COLO668 (cell line): ENCODE measurements at regions not wholly inside any gene's neighbourhood (a gene's known extent, or its start where the extent isn't known, plus 50 kb on each side); places are given as distances from the start of the nearest gene placed in this dataset.
"Not testable (repeated sequence)": the region's sequence is repeated elsewhere in the genome, so short reads cannot be mapped to it uniquely, and the experiment has no call there.

ENCODE experiments used
- DNase-seq: peaks from one replicate; lab custom pipeline; 2025; ENCODE audit not compliant: unreplicated experiment; lab: John Stamatoyannopoulos, UW

DNA sequence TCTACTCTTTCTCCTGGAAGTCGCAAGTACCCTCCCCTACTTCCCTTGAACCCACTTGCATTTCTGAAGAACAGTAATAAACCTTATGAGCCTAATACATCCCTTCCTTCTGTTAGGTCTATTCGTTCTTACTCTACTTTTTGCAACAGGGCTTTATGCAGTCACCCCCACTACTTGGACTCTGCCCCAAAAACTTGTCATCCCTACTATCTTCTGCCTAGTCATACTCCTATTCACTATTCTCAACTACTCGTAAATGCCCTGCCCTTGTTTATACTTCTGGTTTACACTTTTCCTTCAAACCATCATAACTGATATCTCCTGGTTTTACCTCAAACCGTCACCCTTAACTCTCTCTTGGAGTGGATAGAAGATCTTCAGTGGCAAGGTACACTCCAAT lies 55.2 kb upstream of the SLIT2 start:
- no peak for DNase-seq

DNA sequence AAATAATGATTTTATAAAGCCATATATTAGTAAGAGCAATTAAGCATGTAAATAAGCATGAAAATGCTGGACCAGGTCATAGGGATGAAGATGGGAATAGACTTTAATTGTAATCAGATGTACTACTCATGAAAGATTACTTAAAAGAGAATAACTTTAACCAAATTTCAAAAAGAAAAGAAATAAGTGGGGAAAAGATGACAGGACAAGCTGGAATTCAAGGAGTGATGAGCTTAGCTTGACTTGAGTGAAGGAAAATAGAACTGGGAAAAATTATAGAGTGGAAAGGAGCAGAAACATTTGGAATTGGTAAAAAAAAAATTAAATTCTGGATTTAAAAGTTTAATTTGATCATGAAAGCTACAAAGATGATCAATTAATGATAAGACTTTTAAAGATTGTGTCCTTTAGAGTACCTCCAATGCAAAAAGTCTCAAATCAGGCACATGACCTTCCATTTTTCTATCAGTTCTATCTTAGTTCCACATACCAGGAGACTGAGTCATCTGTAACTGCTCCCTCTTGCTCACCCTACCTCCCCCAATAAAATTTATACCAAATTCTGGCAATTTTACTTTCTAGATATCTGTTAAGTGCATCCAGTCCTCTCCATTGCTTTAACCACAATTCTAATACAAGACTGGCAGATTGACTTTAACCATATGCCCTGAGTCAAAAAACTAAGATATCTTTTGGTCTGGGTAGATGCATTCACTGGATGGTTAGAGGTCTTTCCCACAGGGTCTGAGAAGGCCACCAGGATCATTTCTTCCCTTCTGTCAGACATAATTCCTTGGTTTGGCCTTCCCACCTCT lies 56.4 kb upstream of the SLIT2 start:
- no peak for DNase-seq

DNA sequence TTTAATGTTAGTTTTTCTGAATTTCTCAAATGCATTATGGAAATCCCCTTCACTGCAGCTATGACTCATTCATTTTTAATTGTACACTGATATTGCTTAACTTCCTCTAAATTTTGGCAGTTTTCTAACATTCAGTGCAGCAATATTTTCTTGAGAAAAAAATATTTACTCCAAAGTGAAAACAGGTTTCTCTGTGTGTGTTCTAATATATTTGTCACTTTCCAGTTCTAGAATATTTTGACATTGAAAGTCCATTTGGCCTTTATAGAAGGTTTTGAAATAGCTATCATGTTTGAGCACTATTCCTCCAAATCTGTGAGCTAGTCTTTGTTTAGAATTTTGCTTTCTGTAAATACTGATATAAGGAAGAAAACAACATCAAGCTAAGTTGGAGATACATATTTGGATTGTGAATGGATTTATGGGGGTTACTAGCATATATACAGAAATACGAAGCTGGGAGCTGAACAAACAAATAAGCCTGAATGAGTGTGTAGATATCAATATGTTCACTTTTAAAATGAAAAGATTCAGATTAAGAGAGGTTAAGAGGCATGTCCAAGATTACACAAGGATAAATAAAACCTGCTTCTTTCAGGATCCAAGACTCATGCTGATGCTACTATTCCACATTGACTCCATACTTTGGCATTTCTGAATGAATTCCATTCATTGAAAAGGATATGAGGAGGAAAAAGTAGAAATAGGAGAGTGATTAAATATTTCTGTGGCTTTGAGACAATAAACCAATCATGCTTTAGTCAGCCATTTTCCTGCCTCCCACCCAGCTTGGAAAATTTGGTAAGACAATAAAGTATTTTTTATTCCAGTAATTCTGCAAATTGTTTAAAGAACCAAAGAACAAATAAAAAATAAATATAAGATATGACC lies 57.3 kb upstream of the SLIT2 start:
- no peak for DNase-seq

DNA sequence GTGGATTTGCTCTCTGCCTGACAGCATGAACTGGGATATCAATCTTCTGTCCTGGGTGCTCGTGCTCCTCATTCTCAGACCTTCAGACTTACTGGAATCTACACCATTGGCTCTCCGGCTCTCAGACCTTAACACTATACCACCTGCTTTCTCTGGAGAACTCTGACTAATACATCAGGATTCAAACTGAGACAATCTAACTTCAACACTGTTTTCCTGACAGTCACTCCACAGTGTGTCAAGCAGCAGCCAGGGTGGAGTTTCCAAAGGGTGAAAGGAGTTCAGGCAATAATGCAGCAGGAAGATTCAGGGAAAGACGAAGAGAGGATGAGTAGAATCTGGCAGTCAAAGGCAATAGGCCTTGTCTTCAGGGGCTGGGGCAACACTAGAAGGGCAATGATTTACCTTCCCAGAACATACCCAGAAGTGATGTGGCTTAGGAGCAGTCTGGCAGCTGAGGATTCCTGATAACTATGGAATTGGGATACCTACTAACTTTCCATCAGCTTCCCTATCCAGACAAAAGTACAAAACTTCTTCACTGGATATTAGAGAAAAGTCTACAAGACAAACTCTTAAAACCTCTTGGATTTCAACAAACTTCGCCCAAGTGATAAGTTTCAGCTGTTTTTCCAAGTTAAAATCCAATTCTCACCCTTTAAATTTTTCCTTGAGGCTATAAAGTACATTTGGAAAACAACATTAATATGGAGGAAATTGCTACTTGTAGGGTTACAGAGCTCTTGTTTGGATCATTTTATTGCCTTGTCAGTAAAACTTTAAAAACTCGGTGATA lies 58.4 kb upstream of the SLIT2 start:
- DNase-seq = no peak

DNA sequence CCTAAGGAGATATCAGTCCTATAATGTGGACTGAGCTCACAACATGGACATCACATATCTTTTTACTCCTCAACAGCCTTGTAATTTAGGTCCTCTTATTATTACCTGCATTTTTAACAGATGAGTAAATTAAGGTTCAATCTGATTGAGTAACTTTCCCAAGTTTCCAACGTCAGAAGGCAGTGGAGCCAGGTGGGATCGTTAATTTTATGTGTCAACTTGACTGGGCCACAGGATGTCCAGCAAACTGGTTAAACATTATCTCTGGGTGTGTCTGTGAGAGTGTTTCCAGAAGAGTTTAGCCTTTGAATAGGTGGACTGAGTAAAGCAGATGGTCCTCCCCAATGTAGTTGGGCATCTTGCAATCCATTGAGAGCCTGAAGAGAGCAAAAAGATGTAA lies 59.0 kb upstream of the SLIT2 start:
- DNase-seq = no peak

DNA sequence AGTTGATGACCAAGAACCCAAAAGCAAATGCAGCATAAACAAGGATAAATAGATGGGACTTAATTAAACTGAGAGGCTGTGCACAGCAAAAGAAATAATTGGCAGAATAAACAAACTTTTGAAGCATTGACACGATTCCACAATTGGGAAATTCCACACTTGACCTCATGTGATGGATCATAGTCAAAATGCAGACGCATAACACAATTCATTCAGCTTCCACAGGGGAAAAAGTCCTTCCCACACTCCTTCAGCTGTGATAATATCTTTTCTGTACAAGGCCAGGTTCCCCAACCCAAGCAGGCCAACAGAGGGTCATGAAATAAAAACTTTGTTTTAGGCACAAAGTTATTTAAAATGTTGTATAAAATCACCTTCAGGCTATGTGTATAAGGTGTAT lies 66.6 kb upstream of the SLIT2 start:
- no peak for DNase-seq

DNA sequence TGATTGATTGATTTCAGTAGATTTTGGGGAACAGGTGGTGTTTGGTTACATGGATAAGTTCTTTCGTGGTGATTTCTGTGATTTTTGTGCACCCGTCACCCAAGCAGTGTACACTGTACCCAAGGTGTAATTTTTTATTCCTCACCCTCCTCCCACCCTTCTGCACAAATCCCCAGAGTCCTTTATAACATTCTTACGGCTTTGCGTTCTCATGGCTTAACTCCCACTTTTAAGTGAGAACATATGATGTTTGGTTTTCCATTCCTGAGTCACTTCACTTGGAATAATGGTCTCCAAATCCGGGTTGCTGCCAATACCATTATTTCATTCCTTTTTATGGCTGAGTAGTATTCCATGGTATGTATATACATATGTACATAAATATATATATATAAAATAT lies 68.6 kb upstream of the SLIT2 start:
- DNase-seq = not testable (repeated sequence)

DNA sequence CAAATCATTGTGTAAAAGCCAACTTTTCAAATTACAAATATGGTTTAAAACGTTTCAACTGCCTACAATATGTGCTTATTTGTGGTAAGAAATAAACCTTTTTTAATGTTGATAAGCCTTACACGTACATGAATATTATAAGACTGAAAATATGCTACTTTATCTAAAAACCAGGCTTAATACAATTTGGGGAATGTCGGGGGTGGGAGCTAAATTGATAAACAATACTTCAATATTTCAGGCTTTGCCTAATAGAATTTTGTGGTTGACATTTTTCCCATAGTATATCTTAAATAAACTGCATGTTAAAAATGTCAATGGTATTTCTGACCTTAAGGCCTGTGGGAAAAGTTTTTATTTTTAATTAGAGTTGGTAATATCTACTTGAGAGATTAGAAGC lies 69.8 kb upstream of the SLIT2 start:
- DNase-seq = no peak

DNA sequence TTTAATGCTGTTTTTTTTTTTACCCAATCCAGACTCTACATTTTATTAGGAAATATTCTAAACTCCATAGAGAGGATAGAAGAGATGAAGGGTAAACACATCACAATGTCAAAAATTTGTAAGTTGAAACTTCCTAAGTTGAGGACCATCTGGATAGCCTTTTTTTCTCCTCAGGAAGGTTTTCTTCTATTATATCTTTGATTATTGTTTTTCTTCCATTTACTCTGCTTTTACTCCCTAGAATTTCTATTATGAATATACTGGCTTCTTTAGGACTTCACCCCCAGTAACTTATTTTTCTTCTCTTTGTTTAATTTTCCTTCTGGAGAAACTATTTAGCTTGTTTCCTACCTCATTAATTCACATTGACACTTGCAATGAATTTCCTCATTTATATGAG lies 71.2 kb upstream of the SLIT2 start:
- DNase-seq = no peak

DNA sequence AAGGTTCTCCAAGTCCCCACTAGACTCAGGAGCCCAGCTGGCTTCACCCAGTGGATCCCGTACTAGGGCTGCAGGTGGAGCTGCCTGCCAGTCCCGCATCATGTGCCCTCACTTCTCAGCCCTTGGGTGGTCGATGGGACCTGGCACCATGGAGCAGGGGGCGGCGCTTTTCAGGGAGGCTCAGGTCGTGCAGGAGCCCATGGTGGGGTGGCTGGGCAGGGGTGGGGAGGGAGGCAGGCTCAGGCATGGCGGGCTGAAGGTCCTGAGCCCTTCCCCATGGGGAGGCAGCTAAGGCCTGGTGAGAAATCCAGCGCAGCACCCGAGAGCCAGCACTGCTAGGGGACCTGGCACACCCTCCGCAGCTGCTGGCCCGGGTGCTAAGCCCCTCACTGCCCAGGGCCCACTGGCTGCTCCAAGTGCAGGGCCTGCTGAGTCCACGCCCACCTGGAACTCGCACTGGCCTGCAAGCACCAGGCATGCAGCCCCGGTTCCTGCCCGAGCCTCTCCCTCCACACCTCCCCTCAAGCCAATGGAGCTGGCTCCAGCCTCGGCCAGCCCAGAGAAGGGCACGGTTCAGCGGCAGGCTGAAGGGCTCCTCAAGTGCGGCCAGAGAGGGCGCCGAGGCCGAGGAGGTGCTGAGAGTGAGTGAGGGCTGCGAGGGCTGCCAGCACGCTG lies 72.7 kb upstream of the SLIT2 start:
- no peak for DNase-seq

DNA sequence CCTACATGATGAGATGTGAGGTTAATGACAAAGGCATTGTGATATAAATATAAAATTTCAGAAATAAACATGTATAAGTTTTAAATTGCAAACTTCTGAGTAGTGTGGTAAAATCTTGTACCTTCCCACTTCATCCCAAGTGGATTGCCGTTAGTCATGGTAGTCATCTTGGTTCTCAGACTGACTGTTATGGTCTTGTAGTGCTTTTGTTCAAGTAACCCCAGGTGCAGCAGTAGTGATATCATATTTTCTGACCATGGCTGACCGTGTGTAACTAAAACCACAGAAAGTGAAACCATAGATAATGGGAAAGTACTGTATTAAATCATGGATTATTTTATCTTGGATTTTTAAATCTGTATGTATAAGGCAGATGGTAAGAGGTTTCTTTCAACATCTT lies 74.8 kb upstream of the SLIT2 start:
- no peak for DNase-seq

DNA sequence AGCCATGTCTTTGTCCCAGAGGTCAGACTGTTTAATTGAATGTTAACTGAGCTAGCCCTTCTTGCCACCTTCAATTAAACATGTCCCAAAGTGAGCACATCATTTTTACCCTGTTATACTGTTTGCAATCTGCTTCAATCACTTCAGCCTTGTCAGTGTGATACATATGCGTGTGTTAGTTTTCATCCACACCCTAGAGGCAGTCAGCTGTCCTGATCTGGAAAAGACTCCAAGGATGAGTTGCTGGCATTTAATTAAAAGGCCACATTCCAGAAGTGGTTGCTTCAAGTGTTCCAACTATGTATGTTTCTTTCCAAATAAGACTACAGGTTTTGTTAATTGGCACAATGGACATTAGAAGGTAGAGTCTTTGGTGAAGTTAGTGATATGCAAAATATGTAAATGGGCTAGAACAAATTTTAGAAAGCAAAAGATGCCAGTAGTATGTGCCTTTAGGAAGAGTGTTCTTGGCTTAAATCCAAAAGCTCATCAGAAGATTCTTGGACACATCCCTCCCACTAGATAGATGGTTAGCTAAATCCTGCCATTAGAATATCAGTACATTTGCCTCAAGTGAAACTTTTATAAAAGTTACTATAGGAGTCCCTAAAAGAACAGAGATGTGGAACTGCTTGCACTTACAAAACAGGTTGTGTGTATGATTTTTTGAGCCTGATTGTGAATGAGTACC lies 79.5 kb upstream of the SLIT2 start:
- DNase-seq = no peak

DNA sequence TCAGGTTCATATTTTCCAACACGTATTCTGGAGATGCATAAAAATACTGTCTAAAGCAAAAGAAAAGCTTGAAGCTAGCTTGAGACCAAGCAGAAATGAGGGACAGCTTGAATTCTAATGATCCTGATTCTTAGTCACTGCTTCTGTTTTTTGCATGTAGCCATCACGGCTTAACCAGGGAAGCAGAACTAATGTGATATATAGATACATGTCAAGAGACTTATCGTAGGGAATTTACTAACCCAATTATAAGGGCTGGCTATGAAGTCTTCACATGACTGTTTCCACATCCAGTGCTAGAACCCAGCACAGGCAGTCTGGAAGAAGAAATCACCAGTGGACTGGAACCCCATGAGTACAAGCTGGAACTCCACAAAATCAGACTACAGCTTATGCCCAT lies 85.2 kb upstream of the SLIT2 start:
- no peak for DNase-seq

DNA sequence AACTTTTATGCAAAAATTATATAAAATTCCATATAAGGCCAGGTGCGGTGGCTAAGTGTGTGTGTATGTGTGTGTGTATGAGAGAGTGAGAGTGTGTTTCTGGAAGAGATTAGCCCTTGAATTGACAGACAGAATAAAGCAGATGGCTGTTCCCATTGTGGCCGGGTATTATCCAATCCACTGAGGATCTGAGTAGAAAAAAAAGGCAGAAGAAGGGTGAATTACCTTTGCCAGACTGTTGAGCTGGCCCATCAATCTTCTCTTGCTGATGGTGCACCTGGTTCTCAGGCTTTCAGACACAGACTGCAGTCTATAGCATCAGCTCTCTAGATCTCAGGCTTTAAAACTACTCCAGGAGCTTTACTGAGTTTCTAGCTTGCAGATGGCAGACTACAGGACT lies 92.2 kb upstream of the SLIT2 start:
- DNase-seq = no peak

DNA sequence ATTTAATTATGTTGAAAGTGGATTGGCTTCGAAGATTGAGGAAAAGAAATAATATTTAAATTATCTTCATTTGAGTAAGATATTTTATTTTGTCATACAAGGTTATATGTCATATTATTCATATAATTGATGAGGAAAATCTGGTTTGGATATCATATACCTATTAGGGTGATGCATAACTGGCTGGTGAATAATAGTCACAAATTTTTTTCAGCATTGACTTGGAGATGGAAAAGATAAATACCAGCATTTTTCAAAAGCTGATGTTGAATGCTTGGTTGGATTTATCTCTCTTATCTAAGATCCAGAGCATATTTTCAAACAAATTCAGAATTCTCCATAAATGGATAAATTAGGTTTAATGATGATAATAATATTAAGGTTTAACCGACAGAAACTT lies 93.5 kb upstream of the SLIT2 start:
- no peak for DNase-seq

DNA sequence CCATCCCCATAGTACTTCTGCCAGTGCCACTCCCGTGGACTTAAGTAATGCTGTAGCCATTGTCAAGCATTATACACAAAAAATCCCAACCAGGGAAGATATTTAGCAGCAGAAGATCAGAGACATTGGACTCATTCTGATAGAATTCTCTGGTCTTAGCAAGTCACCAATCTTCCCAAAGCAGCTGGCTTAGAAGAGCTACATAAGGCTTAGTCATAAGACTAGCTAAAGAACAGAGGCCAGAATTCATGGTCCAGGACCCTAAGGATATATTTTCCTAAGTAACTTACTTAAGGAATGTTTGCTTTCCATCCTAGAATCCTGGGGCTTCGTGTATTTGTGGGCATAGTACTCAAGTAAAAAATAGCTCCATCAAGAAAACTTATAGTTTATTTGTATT lies 100.3 kb upstream of the SLIT2 start:
- no peak for DNase-seq

DNA sequence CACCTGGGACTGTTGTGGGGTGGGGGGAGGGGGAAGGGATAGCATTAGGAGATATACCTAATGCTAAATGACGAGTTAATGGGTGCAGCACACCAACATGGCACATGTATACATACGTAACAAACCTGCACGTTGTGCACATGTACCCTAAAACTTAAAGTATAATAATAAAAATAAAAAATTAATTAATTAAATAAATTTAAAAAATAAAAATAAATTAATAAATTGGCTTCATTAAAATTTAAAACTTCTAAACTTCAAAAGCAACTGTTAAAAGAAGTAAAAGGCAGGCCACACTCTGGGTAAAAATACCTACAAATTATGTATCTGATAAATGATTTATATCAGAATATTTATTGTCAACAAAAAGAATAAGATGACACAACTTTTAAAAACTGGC lies 102.6 kb upstream of the SLIT2 start:
- DNase-seq = not testable (repeated sequence)

DNA sequence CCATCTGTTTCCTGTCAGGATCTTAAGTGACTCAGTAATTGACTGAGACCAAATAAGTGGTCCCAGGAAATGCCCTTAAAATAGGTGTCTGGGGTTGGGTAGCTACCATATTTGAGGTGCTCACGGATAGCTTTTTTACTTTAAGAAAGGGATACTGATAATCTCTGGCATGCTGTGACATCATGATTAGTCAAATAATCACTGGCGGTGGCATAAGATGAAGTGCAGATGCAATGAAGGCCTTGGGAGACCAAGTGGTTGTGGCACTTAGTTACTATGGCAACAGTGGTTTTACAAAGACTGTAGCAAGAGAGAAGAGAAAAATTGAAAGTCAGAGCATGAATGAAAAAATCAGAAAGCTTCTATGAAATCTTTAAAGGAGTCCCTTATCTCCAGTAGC lies 114.5 kb upstream of the SLIT2 start:
- no peak for DNase-seq

DNA sequence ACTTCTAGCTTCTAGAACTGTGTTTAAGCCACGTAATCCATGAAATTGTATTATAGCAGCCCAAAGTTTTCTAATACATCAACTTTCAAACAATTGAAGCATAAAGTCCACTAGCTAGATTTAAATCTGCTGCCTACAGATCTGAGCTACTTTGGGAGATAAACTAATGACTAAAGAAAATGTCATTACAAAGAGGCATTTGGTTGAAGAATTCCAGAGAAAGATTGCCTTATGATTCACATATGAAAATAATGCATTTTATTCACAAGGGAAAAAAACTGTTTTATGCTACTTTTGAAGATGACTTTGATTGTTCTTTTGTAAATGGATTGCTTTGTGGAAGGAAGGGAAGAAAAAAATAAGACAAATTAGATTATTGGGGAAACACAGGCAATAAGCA lies 124.1 kb upstream of the SLIT2 start:
- no peak for DNase-seq

DNA sequence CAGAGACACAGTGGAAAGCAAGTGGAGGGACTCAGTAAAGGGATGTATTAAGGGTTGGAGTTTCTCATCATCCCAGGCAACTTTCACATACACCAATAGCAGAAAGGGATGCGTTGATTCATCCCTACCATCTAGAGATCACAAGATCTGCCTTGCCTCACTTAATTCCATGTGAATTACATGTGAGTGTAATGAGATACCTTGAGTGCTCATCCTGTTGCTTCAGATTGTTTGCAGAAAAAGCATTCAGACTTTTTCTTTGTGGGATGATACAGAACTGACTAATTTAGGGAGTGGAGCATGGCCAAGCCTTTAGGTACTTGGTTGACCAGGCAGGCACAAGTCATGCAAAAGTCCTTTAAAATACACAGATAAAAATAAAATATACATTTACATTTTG lies 124.8 kb upstream of the SLIT2 start:
- no peak for DNase-seq
